CD4-positive, alpha-beta T cell (primary cell): ENCODE measurements at regions not wholly inside any gene's neighbourhood (a gene's known extent, or its start where the extent isn't known, plus 50 kb on each side); places are given as distances from the start of the nearest gene placed in this dataset.
A peak's percentile ranks its signal among the peaks of the same experiment; 100 is the strongest.

ENCODE experiments used
- ATAC-seq: fragments of 200-7000 bp; cut with Tn5 transposase; one replicate; pipeline ENCODE4 v1.10.0; 2022; ENCODE audit warnings: mild to moderate bottlenecking; ENCODE audit not compliant: poor library complexity
- CTCF ChIA-PET: fragments of 350-600 bp; sonication (Branson Sonifier 250); formaldehyde crosslinking; loops from one replicate; lab custom pipeline; 2021; ENCODE audit warnings: antibody characterized with exemption, inconsistent platforms; lab: Charles Lee
- POLR2A ChIA-PET: fragments of 350-600 bp; sonication (Branson Sonifier 250); formaldehyde crosslinking; loops from one replicate; lab custom pipeline; 2021; ENCODE audit warnings: antibody characterized with exemption, inconsistent platforms; lab: Charles Lee
- DNase-seq, 14 experiments: peaks; one replicate each; pipeline ENCODE4 v3.0.0-alpha.2; 2013 to 2020; ENCODE audit warnings: mixed read lengths in 2 of 14
- H3K27ac ChIP-seq, 2 donors: one replicate each; pipeline versions ENCODE4 v1.5.1 to v1.7.0; 2013; ENCODE audit warnings: low read length in 2 of 2, low read depth in 1 of 2, mild to moderate bottlenecking in 1 of 2
- H3K27me3 ChIP-seq, 2 experiments: 1 replicate in 1 of 2; 2 replicates in 1 of 2; pipeline versions ENCODE4 v1.6.1 to v1.7.0; 2013; ENCODE audit warnings: low read length in 2 of 2, control low read depth in 1 of 2, mild to moderate bottlenecking in 1 of 2, moderate library complexity in 1 of 2; ENCODE audit not compliant: insufficient read depth in 2 of 2, control insufficient read depth in 1 of 2
- H3K36me3 ChIP-seq: one replicate; pipeline ENCODE4 v1.6.1; 2013; ENCODE audit warnings: low read length, control low read depth; ENCODE audit not compliant: insufficient read depth
- H3K4me1 ChIP-seq: one replicate; pipeline ENCODE4 v1.6.1; 2013; ENCODE audit warnings: low read length, control low read depth; ENCODE audit not compliant: insufficient read depth
- H3K4me3 ChIP-seq: one replicate; pipeline ENCODE4 v1.5.1; 2013; ENCODE audit warnings: mild to moderate bottlenecking, low read length, moderate library complexity
- H3K9me3 ChIP-seq, 2 experiments: 1 replicate in 1 of 2; 2 replicates in 1 of 2; pipeline versions ENCODE4 v1.6.1 to v1.7.0; 2013; ENCODE audit warnings: low read length in 2 of 2, mild to moderate bottlenecking in 2 of 2, control low read depth in 1 of 2, moderate library complexity in 1 of 2; ENCODE audit not compliant: control insufficient read depth in 1 of 2, insufficient read depth in 1 of 2
- H3K27ac Mint-ChIP-seq: one replicate; pipeline ENCODE4 v1.8.0; 2020; ENCODE audit warnings: mixed read lengths
- H3K27me3 Mint-ChIP-seq: one replicate; pipeline ENCODE4 v1.8.0; 2021; ENCODE audit warnings: mixed read lengths
- H3K36me3 Mint-ChIP-seq: one replicate; pipeline ENCODE4 v1.8.0; 2021; ENCODE audit warnings: low read depth, mixed read lengths
- H3K4me1 Mint-ChIP-seq: one replicate; pipeline ENCODE4 v1.8.0; 2021; ENCODE audit warnings: low read depth, mixed read lengths
- H3K4me3 Mint-ChIP-seq: one replicate; pipeline ENCODE4 v1.8.0; 2020; ENCODE audit warnings: mild to moderate bottlenecking, mixed read lengths
- H3K9me3 Mint-ChIP-seq: one replicate; pipeline ENCODE4 v1.8.0; 2020; ENCODE audit warnings: mixed read lengths
- intact Hi-C, 2 experiments: fragments of 100-400 bp; cut with DNase I in 1 of 2; cut with micrococcal nuclease in 1 of 2; formaldehyde crosslinking; loops; one replicate each; pipeline versions ENCODE4 v1.15.1 to v1.9.0; 2023 to 2025; cut with DNase I, micrococcal nuclease
- TF ChIP-seq, protein P1 (sequence below): fragments of 200-600 bp; IDR thresholded peaks from one replicate; pipeline ENCODE4 v1.8.0; 2022; ENCODE audit warnings: antibody characterized with exemption, mild to moderate bottlenecking

DNA sequence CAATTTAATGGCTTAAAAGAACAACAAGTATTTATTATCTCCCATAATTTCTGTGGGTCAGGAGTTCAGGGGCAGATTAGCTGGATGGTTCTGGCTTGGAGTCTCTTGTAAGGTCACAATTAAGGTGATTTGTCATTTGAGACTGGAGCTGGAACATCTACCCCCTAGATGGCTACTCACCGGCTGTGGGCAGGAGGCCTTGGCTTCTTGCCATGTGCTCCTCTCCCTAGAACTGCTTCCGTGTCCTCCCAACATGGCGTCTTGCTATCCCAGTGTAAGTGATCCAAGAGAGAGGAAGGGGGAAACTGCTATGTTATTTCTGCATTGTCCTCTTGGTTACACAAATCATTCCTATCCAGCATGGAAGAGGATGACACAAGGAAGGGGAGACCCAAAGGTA lies 210.2 kb upstream of the ECI2 start:
- ChIA-PET POLR2A (no interaction called here), CTCF (no interaction called here)
- DNase-seq (no peak), ATAC-seq (no peak)
- H3K36me3 ChIP-seq, result no peaks in the 10 kb centered on the region
- no peaks in the 10 kb centered on the region for H3K4me1 ChIP-seq
- Mint-ChIP-seq H3K4me3 (no peak overlapping the region), H3K27me3 (peaks cover 7% of the 10 kb centered on the region), H3K9me3 (no peaks in the 10 kb centered on the region), H3K36me3 (no peaks in the 10 kb centered on the region), H3K4me1 (no peaks in the 10 kb centered on the region), H3K27ac (no peak overlapping the region)
- TF ChIP-seq, protein P1, sequence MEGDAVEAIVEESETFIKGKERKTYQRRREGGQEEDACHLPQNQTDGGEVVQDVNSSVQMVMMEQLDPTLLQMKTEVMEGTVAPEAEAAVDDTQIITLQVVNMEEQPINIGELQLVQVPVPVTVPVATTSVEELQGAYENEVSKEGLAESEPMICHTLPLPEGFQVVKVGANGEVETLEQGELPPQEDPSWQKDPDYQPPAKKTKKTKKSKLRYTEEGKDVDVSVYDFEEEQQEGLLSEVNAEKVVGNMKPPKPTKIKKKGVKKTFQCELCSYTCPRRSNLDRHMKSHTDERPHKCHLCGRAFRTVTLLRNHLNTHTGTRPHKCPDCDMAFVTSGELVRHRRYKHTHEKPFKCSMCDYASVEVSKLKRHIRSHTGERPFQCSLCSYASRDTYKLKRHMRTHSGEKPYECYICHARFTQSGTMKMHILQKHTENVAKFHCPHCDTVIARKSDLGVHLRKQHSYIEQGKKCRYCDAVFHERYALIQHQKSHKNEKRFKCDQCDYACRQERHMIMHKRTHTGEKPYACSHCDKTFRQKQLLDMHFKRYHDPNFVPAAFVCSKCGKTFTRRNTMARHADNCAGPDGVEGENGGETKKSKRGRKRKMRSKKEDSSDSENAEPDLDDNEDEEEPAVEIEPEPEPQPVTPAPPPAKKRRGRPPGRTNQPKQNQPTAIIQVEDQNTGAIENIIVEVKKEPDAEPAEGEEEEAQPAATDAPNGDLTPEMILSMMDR, result no peak
- no peak overlapping the region for H3K27ac ChIP-seq
- no peaks in the 10 kb centered on the region for H3K27me3 ChIP-seq
- peaks cover 0 to 5% of the 10 kb centered on the region in 2 experiments for H3K9me3 ChIP-seq
- no peak overlapping the region for H3K4me3 ChIP-seq
- intact Hi-C loops, result no loop called here

DNA sequence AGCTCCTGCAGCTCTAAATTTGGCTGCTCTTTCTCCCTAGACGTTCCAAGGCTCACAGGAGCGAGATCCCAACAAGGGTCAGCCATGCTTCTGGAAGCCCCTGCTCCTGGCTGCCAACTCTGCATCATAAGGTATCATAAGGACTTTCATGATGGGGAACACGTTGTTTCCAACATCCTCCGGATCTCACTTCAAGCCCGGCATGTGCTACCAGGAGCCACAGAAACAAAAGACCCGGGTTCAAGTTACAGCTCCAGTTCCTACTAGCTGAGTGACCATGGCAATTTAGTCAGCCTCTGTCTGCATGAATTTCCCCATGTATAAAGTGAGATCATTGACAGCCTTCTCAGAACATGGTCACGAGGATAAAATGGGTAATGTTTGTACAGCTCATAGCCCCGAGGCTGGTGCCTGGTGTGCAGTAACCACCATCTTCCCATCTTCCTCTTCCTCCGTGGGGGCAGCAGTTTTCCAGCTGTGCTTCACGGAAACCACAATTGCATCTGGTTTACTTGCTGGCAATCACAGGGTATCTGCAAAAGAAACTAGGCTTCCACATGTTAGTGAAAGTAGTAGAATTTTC lies 209.0 kb upstream of the ECI2 start:
- no peaks in the 10 kb centered on the region for H3K36me3 ChIP-seq
- H3K4me3 Mint-ChIP-seq, result no peak overlapping the region
- DNase-seq, result peak in 2 of 14 experiments; percentile 16 to 20
- no peaks in the 10 kb centered on the region for H3K27me3 ChIP-seq
- ChIA-PET CTCF (no interaction called here), POLR2A (no interaction called here)
- H3K27ac Mint-ChIP-seq, result no peak overlapping the region
- no peak for ATAC-seq
- no peaks in the 10 kb centered on the region for H3K9me3 Mint-ChIP-seq
- H3K27ac ChIP-seq, result no peak overlapping the region
- H3K36me3 Mint-ChIP-seq, result no peaks in the 10 kb centered on the region
- no peaks in the 10 kb centered on the region for H3K4me1 Mint-ChIP-seq
- TF ChIP-seq, protein P1, result no peak
- H3K27me3 Mint-ChIP-seq, result peaks cover 7% of the 10 kb centered on the region
- H3K9me3 ChIP-seq, result no peaks in the 10 kb centered on the region
- no peaks in the 10 kb centered on the region for H3K4me1 ChIP-seq
- intact Hi-C loops, result no loop called here
- H3K4me3 ChIP-seq, result no peak overlapping the region

DNA sequence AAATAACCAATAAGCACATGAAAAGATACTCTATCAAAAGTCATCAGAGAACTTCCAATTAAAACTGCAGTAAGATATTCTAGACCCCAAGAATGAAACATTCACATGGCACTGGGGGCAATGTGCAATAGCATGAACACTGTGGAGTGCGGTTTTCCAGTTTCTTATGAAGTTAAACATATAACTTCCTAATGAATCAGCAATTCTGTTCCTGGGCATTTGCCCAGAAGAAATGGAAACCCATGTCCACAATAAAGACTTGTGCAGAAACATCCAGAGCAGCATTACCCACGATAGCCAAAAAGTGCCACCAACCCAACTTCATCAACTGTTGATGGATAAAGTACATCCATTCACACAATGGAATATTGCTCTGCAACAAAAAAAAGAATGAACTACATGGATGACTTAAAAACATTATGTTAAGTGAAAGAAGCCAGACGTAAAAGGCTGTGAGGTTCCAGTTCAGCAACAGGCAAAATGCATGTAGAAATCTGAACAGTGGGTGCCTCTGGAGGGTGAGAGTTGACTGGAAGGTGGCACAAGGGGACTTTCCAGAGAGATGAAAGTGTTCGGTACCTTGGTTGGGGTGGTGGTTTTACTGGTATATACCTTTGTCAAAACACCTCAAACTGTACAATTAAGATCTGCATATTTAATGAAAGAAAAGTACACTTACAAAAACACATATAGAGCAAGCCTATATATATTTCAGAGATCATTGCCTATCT lies 207.2 kb upstream of the ECI2 start:
- Histone ChIP-seq H3K36me3 (no peaks in the 10 kb centered on the region), H3K27me3 (no peaks in the 10 kb centered on the region), H3K27ac (no peak overlapping the region), H3K4me1 (no peaks in the 10 kb centered on the region), H3K4me3 (no peak overlapping the region), H3K9me3 (no peaks in the 10 kb centered on the region)
- Mint-ChIP-seq H3K27ac (no peak overlapping the region), H3K9me3 (no peaks in the 10 kb centered on the region), H3K4me3 (no peak overlapping the region), H3K4me1 (no peaks in the 10 kb centered on the region), H3K27me3 (peaks cover 7% of the 10 kb centered on the region), H3K36me3 (no peaks in the 10 kb centered on the region)
- TF ChIP-seq, protein P1, result no peak
- POLR2A ChIA-PET, result no interaction called here
- ATAC-seq (no peak), DNase-seq (no peak)
- CTCF ChIA-PET, result no interaction called here
- intact Hi-C loops, result no loop called here
